ENCODE measurements at regions not wholly inside any gene's neighbourhood (a gene's known extent, or its start where the extent isn't known, plus 50 kb on each side); places are given as distances from the start of the nearest gene placed in this dataset.

DNA sequence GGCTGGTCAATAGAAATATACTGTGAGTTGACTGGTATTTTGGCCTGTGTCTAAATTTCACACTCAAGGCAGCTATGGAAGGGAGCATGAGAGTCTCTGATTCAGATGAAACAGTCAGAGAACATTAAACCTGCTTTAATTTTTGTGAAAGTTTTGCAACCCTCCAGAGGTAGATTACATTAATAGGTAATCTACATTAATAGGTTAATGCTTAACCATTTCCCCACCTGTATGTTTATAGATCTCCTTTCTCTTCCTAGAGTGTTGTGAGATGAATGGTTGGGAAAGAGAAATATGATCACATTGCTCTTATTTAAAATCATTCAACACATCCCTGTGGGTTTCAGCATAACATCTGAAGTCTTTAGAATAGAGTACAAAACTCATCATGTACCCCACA, 586.9 kb upstream of the DPPA4 start:
- DNase-seq, result no peak
- TF ChIP-seq GATA1 (IDR thresholded peaks at IDR 0.05; ENCODE audit: low read depth, low read length), result no peak
- no peak for TF ChIP-seq POLR2A (IDR thresholded peaks at IDR 0.05; ENCODE audit: low read length)

DNA sequence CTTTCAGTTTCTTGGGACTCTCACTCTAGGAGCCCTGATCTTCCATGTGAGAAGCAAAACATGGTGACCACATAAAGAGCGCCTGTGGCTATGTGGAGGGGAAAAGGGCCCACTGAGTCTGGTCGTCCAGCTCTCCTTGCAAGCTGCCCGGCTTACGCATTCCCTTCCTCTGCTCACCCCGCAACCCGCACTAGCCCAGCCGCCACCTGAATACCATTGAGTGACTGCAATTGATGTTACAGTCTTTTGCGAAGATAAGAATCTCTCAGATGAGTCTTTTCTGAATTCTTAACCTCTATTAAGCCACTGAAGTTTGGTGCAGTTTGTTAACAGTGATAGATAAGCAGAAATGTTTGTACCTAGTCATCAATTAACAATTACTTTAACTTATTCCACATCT, 589.0 kb upstream of the DPPA4 start:
- DNase-seq, result no peak
- TF ChIP-seq POLR2A (IDR thresholded peaks at IDR 0.05; ENCODE audit: low read length) (no peak), GATA1 (IDR thresholded peaks at IDR 0.05; ENCODE audit: low read depth, low read length) (no peak)

DNA sequence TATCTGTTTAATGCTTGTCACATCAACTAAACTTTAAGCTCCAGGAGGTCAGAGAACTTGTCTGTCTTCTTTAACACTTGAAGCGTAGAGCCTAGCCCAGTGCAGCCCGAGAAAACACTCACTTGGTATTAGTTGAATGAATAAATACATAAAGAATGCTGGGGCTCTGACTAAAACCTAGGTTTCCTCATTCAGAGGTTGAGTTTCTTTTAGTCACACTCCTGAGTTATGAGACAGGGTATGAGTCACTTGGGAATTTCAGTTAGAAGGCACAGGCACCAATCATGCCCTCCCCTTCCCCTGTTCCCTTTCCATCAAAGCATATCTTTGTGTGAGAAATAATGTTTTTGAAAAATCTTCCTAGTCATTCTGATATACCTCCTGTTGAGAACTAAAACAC, 589.8 kb upstream of the DPPA4 start:
- TF ChIP-seq GATA1 (IDR thresholded peaks at IDR 0.05; ENCODE audit: low read depth, low read length), result no peak
- no peak for TF ChIP-seq POLR2A (IDR thresholded peaks at IDR 0.05; ENCODE audit: low read length)
- no peak for DNase-seq

DNA sequence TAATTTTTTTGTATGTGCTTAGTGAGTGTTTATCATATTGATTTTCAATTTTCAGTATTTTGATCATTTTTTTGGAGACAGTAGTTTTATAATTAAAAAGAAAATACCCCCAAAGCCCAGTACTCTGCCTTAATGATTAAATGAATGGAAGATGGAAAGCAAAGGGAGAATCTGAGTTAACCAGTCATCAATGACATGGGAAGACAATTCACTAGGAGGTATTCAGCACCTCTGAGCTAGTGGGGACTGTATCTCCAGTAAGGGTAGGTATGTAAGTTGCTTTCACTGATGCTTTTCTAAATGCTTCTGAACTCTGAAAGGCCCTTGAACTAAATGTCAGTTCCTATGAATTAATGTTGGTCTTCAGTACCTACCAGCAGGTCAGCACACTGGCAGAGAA, 590.4 kb upstream of the DPPA4 start:
- no peak for DNase-seq

DNA sequence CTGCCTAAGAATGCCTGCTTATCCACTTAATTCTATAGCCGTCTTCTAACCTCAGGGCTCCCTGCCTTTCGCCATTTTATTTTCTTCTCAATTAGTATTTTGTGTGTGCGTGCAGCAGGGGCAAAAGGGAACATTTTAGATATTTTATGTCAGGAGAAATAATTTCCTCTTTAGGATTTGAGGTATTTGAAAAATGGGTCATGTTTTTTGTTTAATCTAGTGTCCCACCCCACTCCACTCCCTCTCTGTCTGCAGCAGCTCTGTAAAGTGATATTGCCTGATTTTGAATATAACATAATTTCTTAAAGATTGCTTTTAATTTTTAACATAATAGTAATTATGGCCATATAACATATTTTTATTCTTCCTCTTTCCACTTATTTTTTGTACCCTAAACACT, 593.2 kb upstream of the DPPA4 start:
- no peak for TF ChIP-seq POLR2A (IDR thresholded peaks at IDR 0.05; ENCODE audit: low read length)
- TF ChIP-seq GATA1 (IDR thresholded peaks at IDR 0.05; ENCODE audit: low read depth, low read length), result no peak

More for the DNA sequence above, 590.4 kb upstream of the DPPA4 start:
- TF ChIP-seq GATA1 (IDR thresholded peaks at IDR 0.05; ENCODE audit: low read depth, low read length) (no peak), POLR2A (IDR thresholded peaks at IDR 0.05; ENCODE audit: low read length) (no peak)

DNA sequence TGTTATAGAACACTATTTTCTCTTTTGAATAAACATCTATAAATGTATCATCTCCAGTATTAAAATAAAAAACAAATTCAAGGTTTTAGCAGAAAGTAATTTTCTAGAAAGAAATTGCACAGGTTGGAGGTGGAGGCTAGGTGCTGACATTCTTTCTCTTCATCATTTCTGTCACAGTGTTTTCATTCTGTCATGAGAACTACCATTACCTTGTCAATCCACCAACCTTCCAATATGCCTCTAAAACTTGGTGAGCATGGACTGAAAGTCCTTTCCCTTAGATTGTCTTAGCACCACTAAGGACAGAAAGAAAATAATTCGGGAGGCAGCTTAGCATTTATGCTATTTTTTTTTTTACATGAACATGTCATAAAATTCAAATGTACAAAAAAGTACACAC, 596.2 kb upstream of the DPPA4 start:
- TF ChIP-seq POLR2A (IDR thresholded peaks at IDR 0.05; ENCODE audit: low read length) (no peak), GATA1 (IDR thresholded peaks at IDR 0.05; ENCODE audit: low read depth, low read length) (no peak)

More for the DNA sequence above, 593.2 kb upstream of the DPPA4 start:
- no peak for DNase-seq

DNA sequence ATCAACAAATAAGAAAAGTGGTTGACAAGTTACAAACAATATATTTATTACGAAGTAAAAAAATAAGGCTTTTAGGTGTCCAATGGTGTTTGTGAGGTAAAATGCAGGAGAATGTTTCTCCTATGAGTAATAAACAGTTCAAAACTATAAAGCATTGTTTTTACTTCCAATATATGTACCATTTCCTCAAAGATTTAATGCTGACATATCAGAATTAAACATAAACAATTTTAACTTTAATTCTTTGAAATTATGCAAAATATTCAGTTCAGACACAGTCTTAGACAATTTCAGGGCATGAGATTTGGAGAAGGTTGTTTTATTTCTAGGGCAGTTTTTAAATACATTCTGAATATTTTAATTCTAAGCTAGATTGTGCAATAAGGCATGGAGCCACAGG, 602.5 kb upstream of the DPPA4 start:
- TF ChIP-seq POLR2A (IDR thresholded peaks at IDR 0.05; ENCODE audit: low read length) (no peak), GATA1 (IDR thresholded peaks at IDR 0.05; ENCODE audit: low read depth, low read length) (no peak)
- no peak for DNase-seq

More for the DNA sequence above, 596.2 kb upstream of the DPPA4 start:
- DNase-seq, result no peak

DNA sequence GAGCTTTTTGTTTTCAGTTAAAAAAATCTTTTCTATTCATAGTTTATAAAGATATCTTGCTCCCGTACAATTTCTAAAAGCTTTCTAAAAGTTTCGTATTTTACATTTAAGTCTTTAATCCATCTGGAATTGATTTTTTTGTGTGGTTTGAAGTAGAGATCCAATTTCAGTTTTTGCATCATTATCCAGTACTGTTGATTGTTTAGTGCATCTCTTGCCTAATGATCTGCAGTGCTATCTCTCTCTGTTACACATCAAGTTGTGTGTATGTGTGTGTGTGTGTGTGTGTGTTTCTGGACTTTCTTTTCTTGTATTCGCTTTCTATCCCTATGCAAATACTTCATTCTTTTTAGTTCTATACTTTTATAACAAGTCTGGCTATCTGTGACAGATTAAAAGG, 605.8 kb upstream of the DPPA4 start:
- TF ChIP-seq GATA1 (IDR thresholded peaks at IDR 0.05; ENCODE audit: low read depth, low read length) (no peak), POLR2A (IDR thresholded peaks at IDR 0.05; ENCODE audit: low read length) (no peak)

DNA sequence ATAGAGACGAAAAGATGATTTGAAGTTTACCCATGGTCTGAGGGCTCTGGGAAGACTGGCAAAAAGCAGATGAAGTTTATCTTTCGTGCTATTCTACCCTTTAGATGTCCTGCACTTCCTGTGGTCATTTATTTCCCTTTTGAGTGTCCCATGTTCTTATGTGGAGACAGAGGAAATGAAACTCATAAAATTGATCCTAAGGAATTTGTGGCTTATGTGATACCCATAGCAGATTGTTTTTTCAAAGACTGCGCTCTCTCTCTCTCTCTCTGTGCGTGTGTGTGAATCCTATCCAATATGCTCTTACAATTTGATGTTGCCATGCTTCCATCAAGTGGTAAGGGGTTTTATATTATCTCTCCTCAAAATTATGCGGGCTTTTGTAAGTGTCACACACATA, 607.5 kb upstream of the DPPA4 start:
- TF ChIP-seq POLR2A (IDR thresholded peaks at IDR 0.05; ENCODE audit: low read length) (no peak), GATA1 (IDR thresholded peaks at IDR 0.05; ENCODE audit: low read depth, low read length) (no peak)
- DNase-seq, result no peak

More for the DNA sequence above, 605.8 kb upstream of the DPPA4 start:
- no peak for DNase-seq

DNA sequence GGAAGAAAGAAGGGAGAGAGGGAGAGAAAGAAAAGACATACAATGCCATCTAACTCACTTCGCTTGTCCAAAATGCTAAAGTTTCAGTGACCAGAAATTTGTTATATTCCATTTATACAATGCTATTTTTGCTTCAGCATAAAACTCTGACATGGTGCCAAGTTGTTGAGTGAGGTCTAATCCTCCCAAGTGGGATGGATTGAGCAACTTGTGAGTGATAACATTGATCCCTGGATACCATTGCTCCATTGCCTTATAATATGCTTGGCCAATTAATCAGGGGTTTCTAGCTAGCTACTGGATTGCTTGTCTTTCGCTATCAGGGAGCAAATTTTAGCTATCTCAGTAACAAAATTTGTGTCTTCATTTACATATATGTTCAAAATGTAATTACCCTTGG, 615.6 kb upstream of the DPPA4 start:
- TF ChIP-seq GATA1 (IDR thresholded peaks at IDR 0.05; ENCODE audit: low read depth, low read length) (no peak), POLR2A (IDR thresholded peaks at IDR 0.05; ENCODE audit: low read length) (no peak)

DNA sequence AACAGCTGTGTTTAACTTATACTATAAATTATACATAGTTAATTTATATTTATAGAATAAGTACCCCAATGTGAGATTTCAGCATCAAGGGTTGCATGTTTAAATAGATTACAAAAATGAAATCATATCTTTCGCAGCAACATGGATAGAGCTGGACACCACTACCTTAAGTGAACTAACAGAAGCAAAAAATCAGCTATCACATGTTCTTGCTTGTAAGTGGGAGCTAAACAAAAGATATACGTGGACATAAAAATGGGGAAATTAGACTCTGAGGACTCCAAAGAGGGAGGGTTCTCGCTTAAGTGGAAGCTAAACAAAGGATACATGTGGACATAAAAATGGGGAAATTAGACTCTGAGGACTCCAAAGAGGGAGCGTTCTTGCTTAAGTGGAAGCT, 626.5 kb upstream of the DPPA4 start:
- TF ChIP-seq POLR2A (IDR thresholded peaks at IDR 0.05; ENCODE audit: low read length) (no peak), GATA1 (IDR thresholded peaks at IDR 0.05; ENCODE audit: low read depth, low read length) (no peak)
- peak in 1 of 2 experiments; percentile 2 for DNase-seq

More for the DNA sequence above, 615.6 kb upstream of the DPPA4 start:
- no peak for DNase-seq

DNA sequence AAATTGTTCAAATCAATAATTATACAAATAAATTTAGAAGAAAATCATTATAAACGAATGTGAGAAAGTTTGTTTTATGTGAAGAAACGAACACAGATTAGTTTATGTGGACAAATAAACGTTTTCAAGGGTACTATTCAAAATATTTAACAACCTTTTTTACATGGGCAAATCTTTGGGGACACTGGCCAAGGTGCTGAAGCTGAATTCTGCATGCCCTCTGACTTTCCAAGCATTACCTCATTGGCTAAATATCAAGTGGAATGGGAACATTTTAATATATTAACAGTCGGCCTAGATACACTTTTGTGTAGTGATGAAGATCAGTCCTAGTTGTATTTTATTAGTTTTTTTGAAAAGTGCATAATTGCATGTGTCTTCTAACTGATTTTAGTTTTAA, 636.4 kb upstream of the DPPA4 start:
- no peak for TF ChIP-seq GATA1 (IDR thresholded peaks at IDR 0.05; ENCODE audit: low read depth, low read length)
- no peak for TF ChIP-seq POLR2A (IDR thresholded peaks at IDR 0.05; ENCODE audit: low read length)

DNA sequence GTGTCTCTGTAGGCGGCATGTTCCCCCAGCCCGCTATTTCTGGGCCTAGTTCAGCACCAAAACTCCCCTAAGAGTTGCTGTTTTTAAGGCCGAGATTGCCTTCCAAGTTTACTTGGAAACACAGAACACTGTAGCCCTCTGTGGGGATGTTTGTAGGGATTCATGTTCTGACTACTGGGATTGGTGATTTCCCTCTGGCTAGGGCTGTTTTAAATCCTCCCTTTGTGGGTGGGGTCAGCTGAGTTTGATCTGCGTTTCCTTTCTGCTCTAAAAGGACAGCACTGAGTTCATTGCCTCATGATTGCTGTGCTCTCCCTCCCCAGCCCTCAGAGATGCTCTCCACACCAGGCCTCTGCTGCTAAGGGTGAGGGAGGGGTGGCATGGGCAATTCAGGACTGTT, 640.6 kb upstream of the DPPA4 start:
- TF ChIP-seq GATA1 (IDR thresholded peaks at IDR 0.05; ENCODE audit: low read depth, low read length), result no peak
- no peak for TF ChIP-seq POLR2A (IDR thresholded peaks at IDR 0.05; ENCODE audit: low read length)
- no peak for DNase-seq

More for the DNA sequence above, 636.4 kb upstream of the DPPA4 start:
- DNase-seq, result no peak

DNA sequence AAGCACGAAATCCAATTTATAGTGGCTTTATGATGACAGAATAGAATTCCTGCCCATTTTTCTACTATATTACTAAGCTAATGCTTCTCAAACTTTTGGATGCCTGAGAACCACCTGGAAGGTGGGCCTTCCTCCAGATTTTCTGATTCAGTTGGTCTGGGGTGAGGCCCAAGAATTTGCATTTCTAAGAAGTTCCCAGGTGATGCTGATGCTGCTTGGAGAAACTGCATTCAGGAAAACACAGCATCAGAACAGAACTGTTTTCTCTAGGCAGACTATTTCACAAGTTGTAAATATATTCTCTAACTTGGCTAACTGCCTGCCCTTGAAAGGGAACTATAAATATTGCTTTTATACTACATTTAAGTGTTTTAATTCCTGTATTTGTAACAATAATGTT, 644.9 kb upstream of the DPPA4 start:
- no peak for DNase-seq

DNA sequence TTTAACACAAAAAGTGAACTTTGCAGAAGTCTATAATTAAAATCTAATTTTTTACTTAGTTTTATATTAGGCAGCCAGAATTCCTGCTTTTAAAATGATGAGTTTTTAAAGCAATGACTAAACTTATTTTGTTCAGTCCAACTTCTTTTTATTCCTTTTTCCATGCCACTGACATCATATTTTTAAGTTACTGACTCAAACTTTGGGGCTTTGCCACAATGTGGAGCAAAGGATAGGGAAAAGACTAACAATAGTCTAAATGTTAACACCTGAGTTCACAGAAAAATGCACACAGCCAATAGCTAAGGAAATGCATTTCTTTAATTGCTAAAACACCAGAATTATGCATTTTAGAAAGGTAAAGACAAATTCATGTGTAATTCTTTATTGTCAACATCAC, 647.6 kb upstream of the DPPA4 start:
- DNase-seq, result no peak
- TF ChIP-seq POLR2A (IDR thresholded peaks at IDR 0.05; ENCODE audit: low read length) (no peak), GATA1 (IDR thresholded peaks at IDR 0.05; ENCODE audit: low read depth, low read length) (no peak)

More for the DNA sequence above, 644.9 kb upstream of the DPPA4 start:
- TF ChIP-seq GATA1 (IDR thresholded peaks at IDR 0.05; ENCODE audit: low read depth, low read length) (no peak), POLR2A (IDR thresholded peaks at IDR 0.05; ENCODE audit: low read length) (no peak)

Measured in erythroblast (primary cell).